ENCODE measurements at regions not wholly inside any gene's neighbourhood (a gene's known extent, or its start where the extent isn't known, plus 50 kb on each side); places are given as distances from the start of the nearest gene placed in this dataset.

DNA sequence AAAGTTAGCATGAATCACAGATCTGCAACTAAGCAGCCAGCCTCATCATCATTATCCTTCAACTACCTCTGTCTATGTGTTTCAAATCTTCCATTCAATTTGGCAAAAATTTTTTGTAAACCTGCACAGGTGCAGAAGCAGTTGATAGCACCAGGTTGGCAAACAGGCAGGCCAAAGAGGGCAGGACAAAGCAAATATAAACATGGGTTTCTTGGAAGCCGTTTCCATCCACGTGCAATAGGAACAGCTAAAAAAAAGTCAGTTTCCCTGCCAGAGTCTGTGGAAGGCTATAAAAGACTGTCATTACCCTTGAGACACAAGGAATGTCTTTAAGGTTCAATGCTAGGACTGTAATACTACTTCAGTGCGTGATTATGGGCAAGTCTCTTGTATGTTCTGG, 253.2 kb downstream of the PDHA2 start:
- no peak for DNase-seq (ENCODE audit: low read depth)
- H3K4me3 ChIP-seq (ENCODE audit: low read depth, low read length), result no peak overlapping the region

DNA sequence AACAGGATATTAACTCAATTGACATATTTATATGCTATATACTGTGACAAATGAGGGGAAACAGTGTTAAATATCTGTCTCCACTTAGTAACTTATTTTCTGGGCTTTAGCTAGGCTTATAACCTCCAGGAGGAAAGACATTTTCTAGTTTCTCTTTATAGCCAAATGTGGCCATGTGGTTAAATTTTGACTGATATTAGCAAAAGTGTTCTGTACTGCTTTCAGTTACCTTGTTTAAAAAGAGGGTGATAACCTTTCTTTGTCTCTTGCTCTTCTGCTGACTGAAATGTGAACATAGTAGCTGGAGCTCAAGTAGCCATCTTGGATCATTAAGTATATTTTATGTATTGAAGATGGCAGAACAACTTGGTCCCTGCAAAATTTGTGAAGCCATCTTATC, 253.7 kb downstream of the PDHA2 start:
- DNase-seq (ENCODE audit: low read depth), result no peak
- no peak overlapping the region for H3K4me3 ChIP-seq (ENCODE audit: low read depth, low read length)

DNA sequence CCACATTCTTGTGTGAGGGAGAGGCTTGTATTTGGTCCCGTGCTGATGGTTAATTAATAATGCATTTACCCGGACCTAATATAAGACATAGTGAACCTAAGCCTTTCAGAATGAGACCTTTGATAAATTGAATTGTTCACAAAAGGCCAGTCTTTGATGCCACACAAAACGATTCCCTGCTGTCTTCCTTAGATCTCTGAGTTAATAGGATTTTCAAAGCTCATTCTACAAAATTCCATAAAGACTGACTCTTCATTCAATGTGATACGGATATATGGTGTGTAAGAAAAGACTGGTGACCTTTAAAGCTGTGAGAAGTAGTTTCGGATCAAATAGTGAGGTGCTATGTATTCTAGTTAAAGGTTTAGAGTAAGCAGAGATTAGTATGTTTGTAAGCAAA, 254.3 kb downstream of the PDHA2 start:
- no peak overlapping the region for H3K4me3 ChIP-seq (ENCODE audit: low read depth, low read length)
- DNase-seq (ENCODE audit: low read depth), result no peak

- H3K4me3 ChIP-seq (ENCODE audit: low read depth, low read length), result no peak overlapping the region
Observed at GRCh38 chr4:96097040-96097607, 257.2 kb downstream of the PDHA2 start.

DNA sequence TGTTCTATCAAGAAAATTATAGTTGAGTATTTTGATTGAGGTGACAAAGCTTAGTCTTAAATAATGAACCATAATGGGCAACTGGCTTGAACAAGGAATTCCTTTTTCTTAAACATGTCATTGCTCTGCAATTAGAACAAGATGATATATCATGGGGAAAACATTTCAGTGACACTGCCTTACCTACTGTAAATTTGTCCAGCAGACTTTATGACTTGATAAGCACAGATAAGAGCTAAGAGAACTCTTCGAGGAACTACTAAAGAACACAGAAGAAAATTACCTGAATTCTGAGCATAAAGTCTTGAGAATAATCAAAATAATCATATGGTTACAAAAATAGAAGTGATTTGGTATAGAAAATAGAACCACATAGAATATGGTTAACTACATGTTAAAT, 257.8 kb downstream of the PDHA2 start:
- DNase-seq (ENCODE audit: low read depth), result no peak
- no peak overlapping the region for H3K4me3 ChIP-seq (ENCODE audit: low read depth, low read length)

More at GRCh38 chr4:96097040-96097607, 257.2 kb downstream of the PDHA2 start:
- no peak for DNase-seq (ENCODE audit: low read depth)

- no peak overlapping the region for H3K4me3 ChIP-seq (ENCODE audit: low read depth, low read length)
- DNase-seq (ENCODE audit: low read depth), result no peak
Observed at GRCh38 chr4:96099031-96099430, 259.1 kb downstream of the PDHA2 start.

GRCh38 chr4:96102541-96103026, 262.7 kb downstream of the PDHA2 start:
- no peak overlapping the region for H3K4me3 ChIP-seq (ENCODE audit: low read depth, low read length)
- DNase-seq (ENCODE audit: low read depth), result no peak

DNA sequence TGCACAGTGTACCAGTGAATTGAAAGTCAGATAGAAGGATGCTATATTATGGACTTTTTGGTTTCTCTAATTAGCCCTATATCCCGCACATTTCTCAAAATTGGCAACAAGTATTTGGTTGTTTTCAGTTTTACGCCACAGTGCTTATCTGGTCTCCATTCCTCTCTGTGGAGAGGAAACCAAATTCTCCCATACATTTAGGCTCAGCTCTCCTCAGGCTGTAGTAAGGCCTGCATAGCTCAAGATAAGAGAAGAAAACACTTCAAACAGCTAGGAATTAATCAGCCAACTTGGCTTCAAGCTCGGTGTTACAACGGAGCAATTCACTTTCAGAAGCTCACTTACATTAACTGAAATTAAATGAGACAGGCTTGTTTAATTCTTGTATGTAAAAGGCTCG, 263.2 kb downstream of the PDHA2 start:
- H3K4me3 ChIP-seq (ENCODE audit: low read depth, low read length), result no peak overlapping the region
- DNase-seq (ENCODE audit: low read depth), result no peak

DNA sequence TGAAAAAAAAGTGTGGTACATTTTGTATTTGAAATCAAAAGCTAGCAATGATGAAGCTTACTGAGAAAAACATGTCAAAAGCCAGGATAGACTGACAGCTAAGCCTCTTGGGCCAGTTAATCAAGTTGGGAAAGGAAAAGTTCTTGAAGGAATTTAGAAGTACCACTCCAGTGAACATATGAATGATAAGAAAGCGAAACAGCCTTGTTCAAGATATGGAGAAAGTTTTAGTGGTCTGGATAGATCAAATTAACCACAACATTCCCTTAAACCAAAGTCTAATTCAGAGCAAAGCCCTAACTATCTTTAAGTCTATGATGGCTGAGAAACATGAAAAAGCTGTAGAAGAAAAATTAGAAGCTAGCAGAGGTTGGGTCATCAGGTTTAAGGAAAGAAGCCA, 268.3 kb downstream of the PDHA2 start:
- H3K4me3 ChIP-seq (ENCODE audit: low read depth, low read length), result no peak overlapping the region
- DNase-seq (ENCODE audit: low read depth), result no peak

DNA sequence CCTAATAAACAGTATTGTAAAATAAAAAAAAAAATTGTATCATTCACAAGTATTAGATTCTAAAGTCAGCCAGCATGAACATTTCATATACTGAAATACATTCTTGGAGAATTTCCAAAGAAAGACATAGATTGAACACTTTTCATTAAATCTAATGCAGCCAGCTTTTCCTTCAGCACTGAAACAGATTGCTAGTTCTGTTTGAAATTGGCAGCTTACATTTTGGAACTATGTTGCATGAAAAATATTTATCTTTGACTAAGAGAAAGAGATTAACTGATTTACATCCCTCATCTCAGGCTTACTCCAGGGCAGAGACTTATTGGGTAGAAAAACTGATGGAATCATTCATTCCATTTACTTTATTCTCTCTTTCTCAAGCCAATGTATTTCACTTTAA, 272.7 kb downstream of the PDHA2 start:
- no peak for DNase-seq (ENCODE audit: low read depth)
- no peak overlapping the region for H3K4me3 ChIP-seq (ENCODE audit: low read depth, low read length)

DNA sequence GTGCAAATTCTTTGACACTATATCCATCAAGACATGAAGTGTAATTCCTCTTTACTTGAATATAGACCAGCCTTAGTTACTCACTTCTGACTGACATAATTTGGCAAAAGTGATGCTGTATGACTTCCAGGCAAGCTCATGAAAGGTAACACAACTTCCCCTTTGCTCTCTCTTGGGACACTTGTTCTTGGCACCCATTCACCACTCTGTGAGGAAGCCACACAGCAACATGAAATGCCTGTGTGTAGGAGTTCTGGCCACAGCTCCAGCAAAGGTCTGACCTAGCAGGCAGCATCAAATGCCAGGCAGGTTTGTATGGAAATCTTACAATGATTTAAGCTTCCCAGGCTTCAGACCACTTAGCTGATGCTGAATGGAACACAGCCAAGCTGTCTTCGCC, 280.3 kb downstream of the PDHA2 start:
- H3K4me3 ChIP-seq (ENCODE audit: low read depth, low read length), result no peak overlapping the region
- DNase-seq (ENCODE audit: low read depth), result peak; percentile 2

DNA sequence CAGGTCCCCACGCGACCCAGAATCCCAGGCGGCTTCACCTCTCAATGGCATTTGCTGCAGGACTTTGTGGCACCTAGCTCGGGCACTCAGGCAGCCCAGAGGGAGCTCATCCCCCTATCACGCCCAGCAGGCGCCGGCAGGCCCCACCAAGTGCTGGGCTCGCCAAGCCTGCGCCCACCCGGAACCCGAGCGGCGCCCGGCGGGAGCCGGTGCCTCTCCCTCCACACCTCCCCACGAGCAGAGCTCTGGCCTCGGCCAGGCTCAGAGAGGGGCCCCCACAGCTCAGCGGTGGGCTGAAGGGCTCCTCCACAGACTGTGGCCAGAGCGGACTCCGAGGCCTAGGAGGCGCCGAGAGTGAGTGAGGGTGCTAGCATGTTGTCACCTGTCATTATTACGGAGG, 286.3 kb downstream of the PDHA2 start:
- H3K4me3 ChIP-seq (ENCODE audit: low read depth, low read length), result no peak overlapping the region
- no peak for DNase-seq (ENCODE audit: low read depth)

GRCh38 chr4:96131186-96131585, 291.3 kb downstream of the PDHA2 start:
- H3K4me3 ChIP-seq (ENCODE audit: low read depth, low read length), result no peak overlapping the region
- no peak for DNase-seq (ENCODE audit: low read depth)

DNA sequence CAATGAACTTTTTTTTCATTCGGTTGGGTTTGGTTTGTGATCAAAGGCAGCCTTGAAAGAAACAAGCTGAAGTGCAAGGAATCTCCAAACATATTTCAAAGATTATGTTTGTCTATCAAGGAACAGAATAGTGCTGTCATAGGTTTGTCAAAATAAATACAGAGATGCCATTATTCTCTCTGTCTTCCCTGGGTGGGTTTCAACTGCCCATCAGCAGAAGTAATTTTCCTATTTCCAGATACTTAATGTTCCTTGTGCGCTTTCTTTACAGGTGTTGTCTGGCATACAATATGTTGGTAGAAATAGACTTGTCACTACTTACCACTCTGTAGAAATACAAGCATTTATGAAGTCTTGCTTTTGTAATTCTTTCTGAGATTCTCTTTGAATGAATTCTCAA, 294.9 kb downstream of the PDHA2 start:
- DNase-seq (ENCODE audit: low read depth), result no peak
- H3K4me3 ChIP-seq (ENCODE audit: low read depth, low read length), result no peak overlapping the region

DNA sequence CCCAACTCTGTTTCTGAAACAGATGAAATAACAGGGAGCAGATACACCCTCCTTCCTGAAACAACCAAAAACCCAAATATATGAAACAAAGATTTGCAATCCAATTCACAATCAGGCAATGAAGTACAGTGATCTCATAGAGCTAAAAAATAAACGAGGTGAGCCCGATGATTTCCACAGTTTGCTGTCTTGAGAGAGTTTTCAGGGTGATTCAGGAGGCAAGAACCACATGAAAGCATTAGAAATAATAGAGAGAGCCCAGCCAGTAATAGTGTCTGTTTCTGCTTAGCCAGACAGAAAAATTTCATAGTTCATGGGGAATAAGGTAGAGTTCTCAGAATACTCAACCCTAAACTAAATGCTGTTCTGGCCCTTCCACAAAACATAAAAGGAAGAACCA, 296.2 kb downstream of the PDHA2 start:
- DNase-seq (ENCODE audit: low read depth), result no peak
- H3K4me3 ChIP-seq (ENCODE audit: low read depth, low read length), result no peak overlapping the region

GRCh38 chr4:96139251-96139929, 299.5 kb downstream of the PDHA2 start:
- no peak overlapping the region for H3K4me3 ChIP-seq (ENCODE audit: low read depth, low read length)
- DNase-seq (ENCODE audit: low read depth), result no peak

DNA sequence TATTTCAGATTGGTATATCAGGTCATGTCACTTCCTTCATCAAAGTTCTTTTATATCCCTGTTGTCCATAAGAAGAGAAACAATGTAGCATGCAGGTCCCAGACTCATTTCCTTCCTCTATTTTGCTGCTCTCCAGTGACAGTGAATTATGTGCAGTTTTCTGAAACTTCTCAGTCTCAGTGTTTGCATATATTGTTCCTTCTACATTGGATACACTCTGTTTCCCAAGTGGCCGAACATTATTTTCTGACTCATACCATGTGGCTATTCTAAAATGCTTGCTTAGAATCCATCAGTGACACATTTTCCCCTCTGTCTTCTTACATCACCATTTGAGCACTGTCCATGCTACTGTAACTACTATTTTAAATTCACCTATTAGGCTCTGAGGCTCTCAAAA, 305.7 kb downstream of the PDHA2 start:
- no peak for DNase-seq (ENCODE audit: low read depth)
- H3K4me3 ChIP-seq (ENCODE audit: low read depth, low read length), result no peak overlapping the region

- no peak overlapping the region for H3K4me3 ChIP-seq (ENCODE audit: low read depth, low read length)
- no peak for DNase-seq (ENCODE audit: low read depth)
Observed at GRCh38 chr4:96146686-96147085, 306.8 kb downstream of the PDHA2 start.

DNA sequence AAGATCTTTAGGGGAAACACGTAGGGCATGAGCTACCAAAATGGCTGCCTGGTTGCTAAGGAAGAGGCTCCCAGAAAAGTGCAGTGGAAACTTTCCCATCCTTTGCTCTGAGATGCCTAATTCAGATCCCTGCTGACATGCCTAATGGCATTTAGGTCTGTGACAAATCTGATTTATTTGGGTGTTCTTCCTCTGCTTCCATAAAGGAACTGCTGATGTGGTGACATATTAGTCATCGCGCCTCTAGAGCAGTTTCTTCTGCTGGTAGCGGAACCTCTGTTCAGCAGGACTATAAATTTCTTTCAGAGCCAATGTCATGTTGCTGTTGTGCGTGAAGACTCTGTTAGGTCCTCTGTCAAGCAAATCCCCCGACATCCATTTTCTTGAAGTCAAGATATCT, 310.0 kb downstream of the PDHA2 start:
- DNase-seq (ENCODE audit: low read depth), result no peak
- no peak overlapping the region for H3K4me3 ChIP-seq (ENCODE audit: low read depth, low read length)

DNA sequence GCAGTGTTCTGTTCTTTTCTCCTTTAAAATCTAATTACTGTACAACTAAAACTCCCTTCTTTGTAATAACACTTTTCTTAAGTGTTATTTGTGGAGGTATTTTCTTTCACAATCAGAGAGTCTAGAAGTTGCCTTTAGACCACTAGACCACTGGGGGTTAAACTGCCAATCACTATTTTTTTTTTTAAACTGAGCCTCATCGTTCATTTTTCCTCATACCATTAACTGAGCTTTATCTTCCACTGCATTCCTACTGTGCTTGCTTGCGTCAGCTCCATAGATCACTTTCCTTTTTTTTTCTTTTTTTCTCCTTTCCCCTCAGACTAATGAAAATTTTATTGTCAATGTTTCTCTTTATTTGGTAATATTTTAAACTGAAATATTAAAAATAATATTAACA, 310.6 kb downstream of the PDHA2 start:
- no peak for DNase-seq (ENCODE audit: low read depth)
- H3K4me3 ChIP-seq (ENCODE audit: low read depth, low read length), result no peak overlapping the region

DNA sequence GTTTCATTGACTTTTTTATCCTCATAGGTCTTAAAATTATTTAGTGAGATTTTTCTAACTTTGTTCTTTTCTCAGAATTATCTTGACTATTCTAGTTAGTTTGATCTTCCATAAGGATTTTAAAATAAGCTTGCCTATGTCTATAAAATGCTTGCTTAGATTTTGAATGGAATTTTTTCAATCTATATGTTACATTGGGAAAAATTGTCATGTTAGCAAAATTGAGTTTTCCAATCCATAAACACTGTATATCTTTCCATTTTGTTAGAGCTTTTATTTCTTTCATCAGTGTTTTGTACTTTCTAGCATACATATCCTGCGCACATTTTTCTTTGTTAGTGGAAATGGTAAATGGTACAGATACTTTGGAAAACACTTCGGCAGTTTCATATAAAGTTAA, 312.9 kb downstream of the PDHA2 start:
- DNase-seq (ENCODE audit: low read depth), result no peak
- no peak overlapping the region for H3K4me3 ChIP-seq (ENCODE audit: low read depth, low read length)

All from skeletal muscle cell (primary cell).